Activated T-cell treated with anti-CD3 and anti-CD28 coated beads, Interleukin-2, amount 50 U/mL, for 4 hours (primary cell): ENCODE measurements at regions not wholly inside any gene's neighbourhood (a gene's known extent, or its start where the extent isn't known, plus 50 kb on each side); places are given as distances from the start of the nearest gene placed in this dataset.

Experiments used
- ATAC-seq, 2 donors: fragments of 200-7000 bp; cut with Tn5 transposase; one replicate each; pipeline ENCODE4 v1.10.0; 2021
- DNase-seq: peaks from one replicate; pipeline ENCODE4 v3.0.0-alpha.2; 2020
- H3K27me3 Mint-ChIP-seq: one replicate; pipeline ENCODE4 v1.8.0; 2021; ENCODE audit warnings: low read depth, mixed read lengths
- H3K36me3 Mint-ChIP-seq: one replicate; pipeline ENCODE4 v1.8.0; 2022; ENCODE audit warnings: mixed read lengths; ENCODE audit not compliant: insufficient read depth
- H3K4me1 Mint-ChIP-seq: one replicate; pipeline ENCODE4 v1.8.0; 2021; ENCODE audit warnings: low read depth, mixed read lengths
- H3K4me3 Mint-ChIP-seq: one replicate; pipeline ENCODE4 v1.8.0; 2021; ENCODE audit warnings: mild to moderate bottlenecking, moderate library complexity, mixed read lengths
- H3K9me3 Mint-ChIP-seq: one replicate; pipeline ENCODE4 v1.8.0; 2021; ENCODE audit warnings: mixed read lengths

- no peaks in the 10 kb centered on the region for H3K9me3 Mint-ChIP-seq
- H3K36me3 Mint-ChIP-seq: no peaks in the 10 kb centered on the region
- ATAC-seq (no peak), DNase-seq (no peak)
- no peaks in the 10 kb centered on the region for H3K27me3 Mint-ChIP-seq
- no peaks in the 10 kb centered on the region for H3K4me1 Mint-ChIP-seq
- no peak overlapping the region for H3K4me3 Mint-ChIP-seq
Measured at GRCh38 chr4:35723973-35724372, 520.3 kb downstream of the ARAP2 start.

GRCh38 chr4:35725131-35725530 is 519.2 kb downstream of the ARAP2 start:
- Mint-ChIP-seq H3K27me3 (no peaks in the 10 kb centered on the region), H3K4me1 (no peaks in the 10 kb centered on the region), H3K9me3 (no peaks in the 10 kb centered on the region), H3K36me3 (no peaks in the 10 kb centered on the region), H3K4me3 (no peak overlapping the region)
- no peak for ATAC-seq
- DNase-seq: no peak

GRCh38 chr4:35730414-35730813 is 513.9 kb downstream of the ARAP2 start:
- ATAC-seq (no peak), DNase-seq (no peak)
- Mint-ChIP-seq H3K4me3 (no peak overlapping the region), H3K36me3 (no peaks in the 10 kb centered on the region), H3K9me3 (peaks cover 2% of the 10 kb centered on the region), H3K4me1 (no peaks in the 10 kb centered on the region), H3K27me3 (no peaks in the 10 kb centered on the region)

GRCh38 chr4:35734381-35735098 is 509.8 kb downstream of the ARAP2 start:
- Mint-ChIP-seq H3K27me3 (no peaks in the 10 kb centered on the region), H3K9me3 (peaks cover 4% of the 10 kb centered on the region), H3K4me3 (no peak overlapping the region), H3K36me3 (no peaks in the 10 kb centered on the region), H3K4me1 (no peaks in the 10 kb centered on the region)
- DNase-seq: no peak
- no peak for ATAC-seq

- H3K36me3 Mint-ChIP-seq: no peaks in the 10 kb centered on the region
Measured at GRCh38 chr4:35739308-35739707, 505.0 kb downstream of the ARAP2 start.

GRCh38 chr4:35754047-35754446 is 490.3 kb downstream of the ARAP2 start:
- no peaks in the 10 kb centered on the region for H3K36me3 Mint-ChIP-seq
- peaks cover 6% of the 10 kb centered on the region for H3K9me3 Mint-ChIP-seq
- no peak overlapping the region for H3K4me3 Mint-ChIP-seq
- no peaks in the 10 kb centered on the region for H3K27me3 Mint-ChIP-seq
- no peaks in the 10 kb centered on the region for H3K4me1 Mint-ChIP-seq
- DNase-seq: no peak
- no peak for ATAC-seq

More at GRCh38 chr4:35739308-35739707, 505.0 kb downstream of the ARAP2 start:
- ATAC-seq: no peak
- Mint-ChIP-seq H3K9me3 (peaks cover 8% of the 10 kb centered on the region), H3K27me3 (no peaks in the 10 kb centered on the region), H3K4me1 (no peaks in the 10 kb centered on the region), H3K4me3 (no peak overlapping the region)
- no peak for DNase-seq

GRCh38 chr4:35757836-35758235 is 486.5 kb downstream of the ARAP2 start:
- H3K27me3 Mint-ChIP-seq: no peaks in the 10 kb centered on the region
- H3K36me3 Mint-ChIP-seq: no peaks in the 10 kb centered on the region
- H3K4me1 Mint-ChIP-seq: no peaks in the 10 kb centered on the region
- no peak overlapping the region for H3K4me3 Mint-ChIP-seq
- H3K9me3 Mint-ChIP-seq: peaks cover 6% of the 10 kb centered on the region
- ATAC-seq (no peak), DNase-seq (no peak)

GRCh38 chr4:35760807-35761206 is 483.5 kb downstream of the ARAP2 start:
- no peak for DNase-seq
- H3K36me3 Mint-ChIP-seq: no peaks in the 10 kb centered on the region
- no peaks in the 10 kb centered on the region for H3K27me3 Mint-ChIP-seq
- H3K4me1 Mint-ChIP-seq: no peaks in the 10 kb centered on the region
- no peak for ATAC-seq
- peaks cover 10% of the 10 kb centered on the region for H3K9me3 Mint-ChIP-seq
- H3K4me3 Mint-ChIP-seq: no peak overlapping the region

- Mint-ChIP-seq H3K36me3 (no peaks in the 10 kb centered on the region), H3K4me1 (no peaks in the 10 kb centered on the region), H3K27me3 (no peaks in the 10 kb centered on the region), H3K4me3 (no peak overlapping the region), H3K9me3 (no peaks in the 10 kb centered on the region)
- ATAC-seq (no peak), DNase-seq (no peak)
Measured at GRCh38 chr4:35771571-35771970, 472.7 kb downstream of the ARAP2 start.

GRCh38 chr4:35772291-35772690 is 472.0 kb downstream of the ARAP2 start:
- Mint-ChIP-seq H3K27me3 (no peaks in the 10 kb centered on the region), H3K9me3 (no peaks in the 10 kb centered on the region), H3K36me3 (no peaks in the 10 kb centered on the region), H3K4me1 (no peaks in the 10 kb centered on the region), H3K4me3 (no peak overlapping the region)
- DNase-seq: no peak
- ATAC-seq: no peak

GRCh38 chr4:35789899-35790574 is 454.3 kb downstream of the ARAP2 start:
- no peaks in the 10 kb centered on the region for H3K9me3 Mint-ChIP-seq
- DNase-seq: no peak
- ATAC-seq: no peak
- H3K36me3 Mint-ChIP-seq: no peaks in the 10 kb centered on the region
- no peaks in the 10 kb centered on the region for H3K27me3 Mint-ChIP-seq
- H3K4me3 Mint-ChIP-seq: no peak overlapping the region
- no peaks in the 10 kb centered on the region for H3K4me1 Mint-ChIP-seq

- no peaks in the 10 kb centered on the region for H3K36me3 Mint-ChIP-seq
- H3K4me1 Mint-ChIP-seq: no peaks in the 10 kb centered on the region
- no peak overlapping the region for H3K4me3 Mint-ChIP-seq
- peaks cover 10% of the 10 kb centered on the region for H3K9me3 Mint-ChIP-seq
- ATAC-seq: no peak
- H3K27me3 Mint-ChIP-seq: no peaks in the 10 kb centered on the region
- DNase-seq: no peak
Measured at GRCh38 chr4:35793045-35793722, 451.1 kb downstream of the ARAP2 start.

- Mint-ChIP-seq H3K4me1 (no peaks in the 10 kb centered on the region), H3K4me3 (no peak overlapping the region), H3K9me3 (peaks cover 10% of the 10 kb centered on the region), H3K36me3 (no peaks in the 10 kb centered on the region), H3K27me3 (no peaks in the 10 kb centered on the region)
- ATAC-seq: no peak
- DNase-seq: no peak
Measured at GRCh38 chr4:35793766-35794165, 450.5 kb downstream of the ARAP2 start.

- H3K4me1 Mint-ChIP-seq: no peaks in the 10 kb centered on the region
- DNase-seq: no peak
- H3K4me3 Mint-ChIP-seq: no peak overlapping the region
- H3K9me3 Mint-ChIP-seq: peaks cover 7% of the 10 kb centered on the region
- no peaks in the 10 kb centered on the region for H3K36me3 Mint-ChIP-seq
- no peaks in the 10 kb centered on the region for H3K27me3 Mint-ChIP-seq
- ATAC-seq: no peak
Measured at GRCh38 chr4:35800669-35801068, 443.6 kb downstream of the ARAP2 start.

GRCh38 chr4:35802644-35803043 is 441.7 kb downstream of the ARAP2 start:
- Mint-ChIP-seq H3K4me1 (no peaks in the 10 kb centered on the region), H3K36me3 (no peaks in the 10 kb centered on the region), H3K9me3 (no peaks in the 10 kb centered on the region), H3K4me3 (no peak overlapping the region), H3K27me3 (no peaks in the 10 kb centered on the region)
- ATAC-seq (no peak), DNase-seq (no peak)
